ENCODE measurements at regions not wholly inside any gene's neighbourhood (a gene's known extent, or its start where the extent isn't known, plus 50 kb on each side); places are given as distances from the start of the nearest gene placed in this dataset.

- TF ChIP-seq, protein P1, sequence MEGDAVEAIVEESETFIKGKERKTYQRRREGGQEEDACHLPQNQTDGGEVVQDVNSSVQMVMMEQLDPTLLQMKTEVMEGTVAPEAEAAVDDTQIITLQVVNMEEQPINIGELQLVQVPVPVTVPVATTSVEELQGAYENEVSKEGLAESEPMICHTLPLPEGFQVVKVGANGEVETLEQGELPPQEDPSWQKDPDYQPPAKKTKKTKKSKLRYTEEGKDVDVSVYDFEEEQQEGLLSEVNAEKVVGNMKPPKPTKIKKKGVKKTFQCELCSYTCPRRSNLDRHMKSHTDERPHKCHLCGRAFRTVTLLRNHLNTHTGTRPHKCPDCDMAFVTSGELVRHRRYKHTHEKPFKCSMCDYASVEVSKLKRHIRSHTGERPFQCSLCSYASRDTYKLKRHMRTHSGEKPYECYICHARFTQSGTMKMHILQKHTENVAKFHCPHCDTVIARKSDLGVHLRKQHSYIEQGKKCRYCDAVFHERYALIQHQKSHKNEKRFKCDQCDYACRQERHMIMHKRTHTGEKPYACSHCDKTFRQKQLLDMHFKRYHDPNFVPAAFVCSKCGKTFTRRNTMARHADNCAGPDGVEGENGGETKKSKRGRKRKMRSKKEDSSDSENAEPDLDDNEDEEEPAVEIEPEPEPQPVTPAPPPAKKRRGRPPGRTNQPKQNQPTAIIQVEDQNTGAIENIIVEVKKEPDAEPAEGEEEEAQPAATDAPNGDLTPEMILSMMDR (IDR thresholded peaks at IDR 0.05) = no peak
- no peak for TF ChIP-seq ZFX (IDR thresholded peaks at IDR 0.05; ENCODE audit: borderline replicate concordance)
- no peak overlapping the region for H3K27ac ChIP-seq
These were observed 155.1 kb upstream of the CAMK1G start for GRCh38 chr1:209428241-209428921.

- no peak overlapping the region for H3K27ac ChIP-seq
- TF ChIP-seq, protein P1 (IDR thresholded peaks at IDR 0.05) = no peak
- no peak for TF ChIP-seq ZFX (IDR thresholded peaks at IDR 0.05; ENCODE audit: borderline replicate concordance)
These were observed 153.9 kb upstream of the CAMK1G start for GRCh38 chr1:209429611-209430010.

DNA sequence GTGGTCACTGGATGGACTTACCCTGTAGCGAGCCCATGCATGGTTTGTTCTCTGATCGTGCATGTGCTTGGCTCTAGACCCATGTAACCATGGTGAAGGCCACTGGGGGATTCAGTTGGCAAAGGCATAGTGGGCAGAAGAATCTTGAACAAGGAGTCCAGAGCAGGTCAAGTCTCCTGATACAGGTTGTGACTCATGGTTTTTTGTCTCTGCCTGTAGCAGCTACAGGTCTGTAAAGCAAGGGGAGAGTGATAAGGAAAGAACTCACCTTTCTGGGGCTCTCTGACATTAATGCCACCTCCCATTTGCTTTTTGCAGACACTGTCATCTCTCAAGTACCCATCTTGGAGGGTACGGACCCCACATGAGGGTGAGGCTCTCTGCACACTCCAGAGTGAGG is 153.4 kb upstream of the CAMK1G start:
- TF ChIP-seq, protein P1 (IDR thresholded peaks at IDR 0.05) = no peak
- no peak for TF ChIP-seq ZFX (IDR thresholded peaks at IDR 0.05; ENCODE audit: borderline replicate concordance)
- no peak overlapping the region for H3K27ac ChIP-seq

DNA sequence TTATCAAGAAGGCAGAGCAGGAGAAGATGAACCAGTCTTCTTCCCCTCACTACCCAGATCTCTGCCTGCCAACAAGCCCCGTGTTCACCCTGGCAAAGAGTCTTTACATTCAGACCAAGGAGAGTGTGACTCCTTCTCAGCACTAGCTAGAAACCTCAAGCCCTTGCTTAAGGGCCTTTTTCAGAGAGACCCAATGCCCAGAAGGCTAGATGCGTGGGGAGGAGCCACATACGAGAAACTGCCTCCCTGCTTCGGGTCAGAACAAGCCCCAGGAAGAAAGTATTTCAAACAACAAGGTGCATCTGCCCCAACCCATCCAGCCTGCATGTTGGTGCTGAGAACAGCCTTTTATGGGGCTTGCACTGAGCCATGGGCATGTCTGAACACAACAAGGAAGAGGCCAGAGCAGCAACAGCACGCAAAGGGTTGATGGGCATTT is 152.7 kb upstream of the CAMK1G start:
- TF ChIP-seq ZFX (IDR thresholded peaks at IDR 0.05; ENCODE audit: borderline replicate concordance) = no peak
- TF ChIP-seq, protein P1 (IDR thresholded peaks at IDR 0.05) = no peak
- no peak overlapping the region for H3K27ac ChIP-seq

DNA sequence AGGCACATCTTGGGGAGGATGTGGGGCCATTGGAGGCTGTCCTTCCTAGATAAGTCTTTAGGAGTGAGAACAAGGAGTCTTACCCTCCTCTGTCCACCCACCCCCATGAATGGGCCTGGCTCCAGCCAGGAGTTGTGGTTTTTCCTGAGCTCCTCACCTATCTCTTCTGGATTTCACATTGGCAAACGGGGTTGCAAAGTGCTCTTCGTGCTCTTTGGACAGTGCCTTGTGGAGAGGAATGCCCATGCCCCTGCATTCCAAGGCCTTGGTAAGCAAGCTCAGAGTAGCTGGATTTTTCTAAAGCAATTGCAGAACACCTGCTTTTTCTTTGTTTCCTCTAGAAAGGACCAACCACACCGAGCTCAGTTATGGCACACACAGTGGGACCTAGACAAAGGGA is 152.1 kb upstream of the CAMK1G start:
- no peak overlapping the region for H3K27ac ChIP-seq
- TF ChIP-seq ZFX (IDR thresholded peaks at IDR 0.05; ENCODE audit: borderline replicate concordance) = no peak
- TF ChIP-seq, protein P1 (IDR thresholded peaks at IDR 0.05) = no peak

DNA sequence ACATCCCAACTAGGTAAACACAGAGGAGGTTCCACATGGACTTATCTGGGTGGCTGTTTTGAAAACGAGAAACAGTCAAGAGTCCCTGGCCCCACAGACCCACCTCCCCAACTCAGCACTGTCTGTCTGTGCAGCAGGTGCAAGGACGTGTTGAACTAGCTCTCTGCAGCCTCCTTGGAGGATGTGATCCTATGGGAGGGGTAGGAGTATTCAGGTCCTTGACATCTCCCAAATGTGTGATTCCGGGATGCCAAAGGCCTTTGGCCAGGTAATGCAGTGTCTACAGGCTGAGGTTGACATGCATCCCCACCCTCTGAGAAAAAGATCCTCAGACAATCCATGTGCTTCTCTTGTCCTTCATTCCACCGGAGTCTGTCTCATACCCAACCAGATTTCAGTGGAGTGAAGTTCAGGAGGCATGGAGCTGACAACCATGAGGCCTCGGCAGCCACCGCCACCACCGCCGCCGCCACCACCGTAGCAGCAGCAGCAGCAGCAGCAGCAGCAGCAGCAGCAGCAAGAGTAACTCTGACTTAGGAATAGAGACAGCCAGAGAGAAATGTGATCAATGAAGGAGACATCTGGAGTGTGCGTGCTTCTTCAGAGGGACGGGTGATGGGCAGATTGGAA is 151.6 kb upstream of the CAMK1G start:
- TF ChIP-seq, protein P1 (IDR thresholded peaks at IDR 0.05) = no peak
- no peak for TF ChIP-seq ZFX (IDR thresholded peaks at IDR 0.05; ENCODE audit: borderline replicate concordance)
- no peak overlapping the region for H3K27ac ChIP-seq

- no peak overlapping the region for H3K27ac ChIP-seq
- TF ChIP-seq ZFX (IDR thresholded peaks at IDR 0.05; ENCODE audit: borderline replicate concordance) = no peak
- TF ChIP-seq, protein P1 (IDR thresholded peaks at IDR 0.05) = no peak
These were observed 151.1 kb upstream of the CAMK1G start for GRCh38 chr1:209432443-209432825.
